HG03575 (cell line): ENCODE measurements at regions not wholly inside any gene's neighbourhood (a gene's known extent, or its start where the extent isn't known, plus 50 kb on each side); places are given as distances from the start of the nearest gene placed in this dataset.
A peak's percentile ranks its signal among the peaks of the same experiment; 100 is the strongest.

Experiments used
- ATAC-seq: cut with Tn5 transposase; IDR thresholded peaks from one replicate; pipeline ENCODE4 v1.9.1; 2021; ENCODE audit not compliant: unreplicated experiment, insufficient number of reproducible peaks, low FRiP score; ENCODE audit errors: extremely low read depth

DNA sequence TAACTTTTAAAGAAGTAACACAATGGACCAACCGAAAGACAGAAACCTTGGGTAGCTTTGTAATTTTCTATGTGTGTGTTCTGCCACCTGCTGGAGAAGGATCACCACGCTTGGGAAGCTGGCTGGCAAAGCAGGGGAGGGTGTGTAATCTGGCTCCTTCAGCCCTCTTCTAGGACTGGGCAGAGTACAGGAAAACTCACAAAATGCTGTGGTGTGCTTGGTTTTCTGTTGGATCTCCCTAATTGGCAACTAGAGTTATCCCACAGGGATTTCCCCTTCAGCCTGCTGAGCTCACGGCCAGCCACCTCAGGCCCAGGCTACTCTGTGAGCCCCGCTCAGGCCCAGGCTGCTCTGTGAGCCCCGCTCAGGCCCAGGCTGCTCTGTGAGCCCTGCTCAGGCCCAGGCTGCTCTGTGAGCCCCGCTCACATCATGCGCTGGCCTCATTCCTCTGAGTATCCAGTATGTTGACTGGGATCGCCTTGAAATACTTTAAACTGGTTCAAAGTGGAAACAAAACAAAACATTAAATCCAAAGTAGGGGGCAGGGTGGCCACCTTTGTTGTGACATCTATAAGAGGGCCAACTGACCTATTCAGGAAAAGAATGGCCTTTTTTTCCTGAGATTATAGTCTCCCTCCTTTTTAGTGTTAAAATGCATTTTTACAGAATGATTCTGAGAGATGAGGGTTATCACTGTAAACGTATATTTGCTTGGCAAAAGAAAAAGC, 52.0 kb upstream of the RNU6-8 start:
- ATAC-seq = no peak

DNA sequence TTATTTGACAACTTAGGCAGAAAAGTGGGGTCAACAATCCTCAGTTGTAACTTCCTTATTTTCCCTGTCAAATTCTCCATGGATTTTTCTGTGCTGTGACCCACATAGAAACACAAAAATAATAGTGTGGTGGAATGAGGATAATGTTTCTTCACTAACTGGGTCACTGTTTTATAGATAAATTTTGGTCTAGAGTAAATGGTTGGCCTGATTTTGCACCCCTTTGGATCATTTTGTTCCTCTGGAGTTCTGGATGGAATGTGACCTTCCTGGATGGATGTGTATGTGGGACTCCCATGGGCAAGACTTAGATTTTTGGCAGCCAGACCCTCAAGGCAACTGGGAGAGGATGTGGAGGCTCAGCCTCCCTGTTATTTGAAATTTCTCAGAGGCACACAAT, 52.7 kb upstream of the RNU6-8 start:
- no peak for ATAC-seq

DNA sequence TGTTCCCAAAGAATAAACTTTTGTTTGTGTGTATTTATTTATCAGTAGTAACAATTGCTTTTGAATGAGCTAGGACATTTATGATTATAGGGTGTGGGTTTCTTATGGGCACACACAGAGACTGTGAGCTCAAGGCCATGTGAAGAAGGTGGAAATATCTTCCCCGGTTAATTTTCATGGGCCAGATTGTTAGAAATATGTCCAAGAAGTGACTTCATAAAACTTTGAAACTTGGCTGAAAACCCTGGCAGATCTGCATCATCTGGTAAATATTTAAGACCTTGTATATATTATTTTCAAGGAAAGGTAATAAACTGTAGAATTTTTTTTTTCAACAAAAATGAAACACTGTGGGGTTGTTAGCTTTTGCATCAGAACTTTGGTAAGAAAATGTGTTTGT, 53.5 kb upstream of the RNU6-8 start:
- ATAC-seq = no peak

DNA sequence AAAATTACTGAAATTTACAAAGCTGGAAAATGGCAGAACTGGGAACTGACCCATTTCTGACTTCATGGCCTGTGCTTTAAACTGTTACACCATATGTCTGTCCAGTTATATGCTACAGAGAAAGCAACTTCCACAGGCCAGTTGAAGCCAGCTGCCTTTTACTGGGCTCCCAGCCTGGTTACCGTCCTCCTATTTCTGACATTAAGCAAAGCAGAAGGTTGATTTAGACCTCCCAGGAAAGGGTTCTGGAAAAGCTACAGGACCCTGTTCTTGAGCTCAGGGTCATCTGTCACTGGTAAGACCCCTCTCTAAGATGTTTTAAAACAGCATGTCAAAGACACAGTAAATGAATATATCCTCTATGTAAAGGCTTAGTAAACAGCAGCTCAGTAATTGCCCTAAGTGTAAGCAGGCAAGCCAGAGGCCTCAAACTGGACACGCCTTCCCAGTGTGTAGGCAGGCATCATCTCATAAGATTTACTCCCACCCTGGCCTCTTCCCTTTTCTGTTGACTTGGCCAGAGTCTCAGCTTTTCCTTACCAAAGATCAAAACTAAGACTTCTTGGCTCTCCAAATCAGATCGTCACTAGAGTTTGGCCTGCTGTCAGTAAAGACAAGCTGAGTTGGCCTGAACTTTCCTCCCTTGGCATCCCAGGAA, 55.4 kb upstream of the RNU6-8 start:
- no peak for ATAC-seq

DNA sequence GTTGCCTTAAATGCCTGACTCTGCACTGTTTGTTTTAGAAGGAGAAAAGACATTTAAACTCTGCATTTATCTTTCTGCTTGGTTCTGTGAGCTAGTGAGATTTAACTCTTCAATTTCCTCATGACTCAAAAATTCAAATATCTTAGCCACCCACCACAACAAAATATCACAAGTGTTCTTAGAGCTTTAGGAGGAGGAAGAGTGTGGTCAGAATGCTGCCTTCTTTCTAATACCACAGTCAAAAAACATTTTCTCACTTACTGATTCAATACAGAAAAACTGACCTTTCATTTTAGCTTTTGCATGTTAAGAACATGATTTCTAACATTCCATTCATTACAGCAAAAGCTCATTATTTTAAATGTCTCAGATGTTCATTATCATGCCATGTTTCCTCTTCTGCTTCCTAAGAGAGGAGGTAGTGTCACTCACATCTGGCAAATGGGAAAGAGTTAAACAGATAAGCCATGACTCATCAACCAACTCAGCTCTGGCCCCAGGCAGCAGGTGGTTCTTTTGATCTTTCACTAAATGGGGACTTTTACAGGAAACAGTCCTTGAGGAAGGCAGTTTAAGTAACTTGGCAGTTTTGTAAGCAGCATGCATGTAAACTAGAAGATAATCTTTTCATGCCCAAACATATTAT, 56.4 kb upstream of the RNU6-8 start:
- peak; percentile 82 for ATAC-seq

DNA sequence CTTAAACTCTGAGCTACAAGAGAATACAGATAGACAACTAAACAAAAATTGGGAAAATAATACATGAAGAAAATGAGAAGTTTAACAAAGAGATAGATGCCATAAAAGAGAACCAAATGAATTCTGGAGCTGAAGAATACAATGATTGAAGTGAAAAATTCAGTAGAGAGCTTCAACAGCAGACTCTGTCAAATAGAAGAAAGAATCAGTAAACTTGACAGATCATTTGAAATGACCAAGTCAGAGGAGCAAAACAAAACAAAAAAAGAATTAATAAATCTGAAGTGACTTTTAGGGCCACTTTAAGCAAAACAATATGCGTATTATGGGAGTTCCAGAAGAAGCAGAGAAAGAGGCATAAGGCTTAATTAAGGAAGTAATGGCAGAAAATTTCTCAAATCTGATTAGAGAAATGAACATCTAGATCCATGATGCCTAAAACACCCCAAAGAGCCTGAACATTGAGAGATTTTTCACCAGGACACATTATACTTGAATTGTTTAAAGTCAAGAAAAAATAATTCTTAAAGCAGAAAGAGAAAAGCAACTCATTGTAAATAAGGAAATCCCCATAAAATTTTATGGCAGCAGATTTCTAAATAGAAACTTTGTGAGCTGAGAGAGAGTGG, 61.0 kb upstream of the RNU6-8 start:
- no peak for ATAC-seq

DNA sequence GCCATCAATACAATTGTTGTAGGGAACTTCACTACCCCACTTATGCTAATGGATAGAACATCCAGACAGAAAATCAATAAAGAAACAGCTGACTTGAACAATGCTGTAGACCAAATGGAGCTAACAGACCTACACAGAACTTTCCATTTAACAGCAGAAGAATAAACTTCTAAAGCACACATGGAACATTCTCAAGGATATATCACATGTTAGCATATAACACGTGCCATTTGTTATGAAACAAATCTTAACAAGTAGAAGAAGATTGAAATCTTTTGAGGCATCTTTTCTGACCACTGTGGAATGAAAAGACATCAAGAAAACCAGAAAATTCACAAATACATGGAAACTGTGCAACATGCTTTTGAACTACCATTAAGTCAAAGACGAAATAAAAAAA, 62.5 kb upstream of the RNU6-8 start:
- ATAC-seq = no peak

DNA sequence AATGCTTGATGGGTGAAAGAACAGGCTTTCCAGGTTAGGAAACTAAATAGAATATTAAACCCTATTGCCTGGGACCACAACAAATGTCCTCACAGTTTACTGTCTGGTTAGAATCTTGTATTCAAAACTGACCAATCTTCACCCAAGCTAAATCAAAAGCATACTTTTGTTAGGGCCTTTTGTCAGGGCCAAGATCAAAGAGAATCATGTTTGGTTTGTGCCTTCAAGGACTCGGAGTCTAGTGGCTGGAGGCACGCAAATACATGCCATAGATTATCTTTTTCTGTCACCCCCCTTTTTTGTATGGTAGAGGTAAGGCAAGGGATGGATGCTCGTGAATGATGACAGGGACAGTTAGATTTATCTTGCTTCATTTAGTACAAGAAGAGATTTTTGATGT, 51.1 kb upstream of the AKAP6 start:
- ATAC-seq = no peak
